Adrenal gland (tissue), 5 donors: ENCODE measurements at regions not wholly inside any gene's neighbourhood (a gene's known extent, or its start where the extent isn't known, plus 50 kb on each side); places are given as distances from the start of the nearest gene placed in this dataset.

Source experiments
- POLR2A ChIP-seq, 2 donors: fragments of 450-650 bp; IDR thresholded peaks; one replicate each; pipeline ENCODE4 v1.6.1; 2017; ENCODE audit warnings: antibody characterized with exemption in 2 of 2, mild to moderate bottlenecking in 2 of 2, moderate library complexity in 1 of 2
- TF ChIP-seq, protein P1 (sequence below), 6 experiments: fragments of 450-650 bp in 4 of 6; fragments of 200-600 bp in 2 of 6; sonication (generic) in 1 of 6; IDR thresholded peaks; 1 replicate in 5 of 6; 2 replicates in 1 of 6; pipeline versions ENCODE4 v1.5.1 to v1.8.0; 2016 to 2021; ENCODE audit warnings: antibody characterized with exemption in 6 of 6, mild to moderate bottlenecking in 2 of 6, moderate library complexity in 1 of 6
- donor health status: DM: no; HTN: no; CAD: no.

DNA sequence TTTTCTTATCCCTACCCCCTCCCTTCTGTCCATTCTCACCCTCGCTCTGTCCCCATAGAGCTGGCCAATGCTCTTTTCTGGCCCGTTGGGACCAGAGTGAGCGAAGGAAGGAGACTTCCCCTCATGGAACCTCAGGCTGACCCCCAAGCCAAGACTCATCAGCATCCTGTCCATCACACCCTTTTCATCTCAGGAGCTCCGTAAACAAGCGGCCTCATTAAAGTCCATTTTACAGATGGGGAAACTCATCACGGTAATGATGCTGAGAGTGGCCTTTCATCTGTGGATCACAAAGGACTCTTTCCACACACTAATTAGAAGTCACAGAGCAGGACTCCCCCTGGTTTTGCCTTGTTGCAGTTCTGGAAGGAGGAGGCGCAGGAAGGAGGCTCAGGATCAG lies 67.4 kb upstream of the SLC34A2 start:
- TF ChIP-seq, protein P1, sequence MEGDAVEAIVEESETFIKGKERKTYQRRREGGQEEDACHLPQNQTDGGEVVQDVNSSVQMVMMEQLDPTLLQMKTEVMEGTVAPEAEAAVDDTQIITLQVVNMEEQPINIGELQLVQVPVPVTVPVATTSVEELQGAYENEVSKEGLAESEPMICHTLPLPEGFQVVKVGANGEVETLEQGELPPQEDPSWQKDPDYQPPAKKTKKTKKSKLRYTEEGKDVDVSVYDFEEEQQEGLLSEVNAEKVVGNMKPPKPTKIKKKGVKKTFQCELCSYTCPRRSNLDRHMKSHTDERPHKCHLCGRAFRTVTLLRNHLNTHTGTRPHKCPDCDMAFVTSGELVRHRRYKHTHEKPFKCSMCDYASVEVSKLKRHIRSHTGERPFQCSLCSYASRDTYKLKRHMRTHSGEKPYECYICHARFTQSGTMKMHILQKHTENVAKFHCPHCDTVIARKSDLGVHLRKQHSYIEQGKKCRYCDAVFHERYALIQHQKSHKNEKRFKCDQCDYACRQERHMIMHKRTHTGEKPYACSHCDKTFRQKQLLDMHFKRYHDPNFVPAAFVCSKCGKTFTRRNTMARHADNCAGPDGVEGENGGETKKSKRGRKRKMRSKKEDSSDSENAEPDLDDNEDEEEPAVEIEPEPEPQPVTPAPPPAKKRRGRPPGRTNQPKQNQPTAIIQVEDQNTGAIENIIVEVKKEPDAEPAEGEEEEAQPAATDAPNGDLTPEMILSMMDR (IDR thresholded peaks at IDR 0.05), result no peak
- TF ChIP-seq POLR2A (IDR thresholded peaks at IDR 0.05), result no peak
